GM23338 (cell line): ENCODE measurements at regions not wholly inside any gene's neighbourhood (a gene's known extent, or its start where the extent isn't known, plus 50 kb on each side); places are given as distances from the start of the nearest gene placed in this dataset.

Source experiments
- ATAC-seq: fragments of 200-7000 bp; cut with Tn5 transposase; 3 replicates; pipeline ENCODE4 v1.9.1; 2020
- DNase-seq: peaks from one replicate; pipeline ENCODE4 v3.0.0-alpha.2; 2015; ENCODE audit warnings: low spot score
- H2AFZ ChIP-seq: fragments of 200-600 bp; sonication (generic); 2 replicates; pipeline ENCODE4 v1.8.0; 2016; ENCODE audit warnings: antibody characterized with exemption, mild to moderate bottlenecking, moderate library complexity
- H3F3A ChIP-seq: fragments of 200-600 bp; sonication (generic); replicated peaks from 2 replicates; pipeline ENCODE4 v1.8.0; 2017; ENCODE audit warnings: antibody characterized with exemption, mixed run types, low read depth
- H3K27ac ChIP-seq: fragments of 200-600 bp; sonication (generic); 2 replicates; pipeline ENCODE4 v1.6.1; 2016; ENCODE audit warnings: low read depth
- H3K27me3 ChIP-seq: fragments of 200-600 bp; sonication (generic); 2 replicates; pipeline ENCODE4 v1.8.0; 2016; ENCODE audit warnings: mild to moderate bottlenecking, mixed run types, moderate library complexity; ENCODE audit not compliant: insufficient read depth
- H3K36me3 ChIP-seq: fragments of 200-600 bp; sonication (generic); 2 replicates; pipeline ENCODE4 v1.8.0; 2016; ENCODE audit warnings: mild to moderate bottlenecking; ENCODE audit not compliant: insufficient read depth
- H3K4me1 ChIP-seq: fragments of 200-600 bp; sonication (generic); 2 replicates; pipeline ENCODE4 v1.8.0; 2016; ENCODE audit warnings: mild to moderate bottlenecking, moderate library complexity; ENCODE audit not compliant: insufficient read depth
- H3K4me2 ChIP-seq: fragments of 200-600 bp; sonication (generic); 2 replicates; pipeline ENCODE4 v1.7.1; 2017; ENCODE audit warnings: mixed run types
- H3K4me3 ChIP-seq: fragments of 200-600 bp; sonication (generic); 2 replicates; pipeline ENCODE4 v1.6.1; 2016; ENCODE audit warnings: mixed run types
- H3K79me2 ChIP-seq: fragments of 200-600 bp; sonication (generic); replicated peaks from 2 replicates; pipeline ENCODE4 v1.8.0; 2017; ENCODE audit warnings: mild to moderate bottlenecking; ENCODE audit not compliant: insufficient read depth
- H3K9me2 ChIP-seq: fragments of 200-600 bp; sonication (generic); 2 replicates; pipeline ENCODE4 v1.8.0; 2017; ENCODE audit not compliant: insufficient read depth
- H4K20me1 ChIP-seq: fragments of 200-600 bp; sonication (generic); replicated peaks from 2 replicates; pipeline ENCODE4 v1.8.0; 2017; ENCODE audit warnings: mild to moderate bottlenecking; ENCODE audit not compliant: insufficient read depth
- H3K27ac Mint-ChIP-seq: 2 replicates; pipeline ENCODE4 v1.8.0; 2020; ENCODE audit warnings: inconsistent platforms, mild to moderate bottlenecking, moderate library complexity, mixed read lengths
- H3K27me3 Mint-ChIP-seq: 3 replicates; pipeline ENCODE4 v1.8.0; 2022; ENCODE audit warnings: low read depth, mild to moderate bottlenecking, moderate library complexity, mixed read lengths, inconsistent platforms; ENCODE audit not compliant: insufficient read depth, poor library complexity
- H3K36me3 Mint-ChIP-seq: 3 replicates; pipeline ENCODE4 v1.8.0; 2021; ENCODE audit warnings: low read depth, mild to moderate bottlenecking, inconsistent platforms, moderate library complexity, mixed read lengths
- H3K4me1 Mint-ChIP-seq: 3 replicates; pipeline ENCODE4 v1.8.0; 2020; ENCODE audit warnings: mild to moderate bottlenecking, inconsistent platforms, mixed read lengths
- H3K4me3 Mint-ChIP-seq: 3 replicates; pipeline ENCODE4 v1.8.0; 2021; ENCODE audit warnings: moderate library complexity, mild to moderate bottlenecking, inconsistent platforms, mixed read lengths
- H3K9me3 Mint-ChIP-seq: 3 replicates; pipeline ENCODE4 v1.8.0; 2020; ENCODE audit warnings: moderate library complexity, mild to moderate bottlenecking, inconsistent platforms, mixed read lengths
- EZH2phosphoT487 ChIP-seq: fragments of 200-600 bp; sonication (generic); IDR thresholded peaks from one replicate; pipeline ENCODE4 v1.8.1; 2018; ENCODE audit warnings: antibody characterized with exemption; ENCODE audit not compliant: unreplicated experiment
- ZNF114 ChIP-seq: fragments of 250-450 bp; sonication (Bioruptor Pico); IDR thresholded peaks from 2 replicates; pipeline ENCODE4 v1.5.0; 2020; ENCODE audit warnings: mild to moderate bottlenecking, moderate library complexity
- TF ChIP-seq, protein P1 (sequence below): fragments of 250-450 bp; sonication (Bioruptor Pico); IDR thresholded peaks from 2 replicates; pipeline ENCODE4 v1.5.0; 2020; ENCODE audit warnings: mild to moderate bottlenecking, moderate library complexity
- TF ChIP-seq, protein P2 (sequence below): IDR thresholded peaks from one replicate; pipeline ENCODE4 v1.6.1; 2018; ENCODE audit warnings: antibody characterized with exemption; ENCODE audit not compliant: unreplicated experiment

DNA sequence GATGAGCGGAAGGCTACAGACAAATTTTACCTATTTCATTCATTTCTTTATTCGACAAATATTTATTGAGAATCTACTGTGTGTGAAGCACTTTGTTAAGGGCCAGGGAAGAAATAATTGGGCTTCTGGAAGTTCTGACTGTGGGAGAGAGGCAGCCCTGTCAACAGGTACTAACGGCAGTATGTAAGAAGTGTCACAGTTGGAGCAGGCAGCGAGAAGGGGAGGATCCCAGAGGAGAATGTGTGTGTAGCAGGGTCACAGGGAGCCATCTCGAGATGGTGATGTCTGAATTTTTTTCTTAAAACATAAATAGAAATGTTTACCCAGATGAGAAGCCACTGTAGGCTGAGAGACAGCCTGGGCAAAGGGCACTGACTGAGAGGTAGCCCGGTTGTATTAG is 163.3 kb upstream of the SLC38A2 start:
- Histone ChIP-seq H3K4me1 (no peaks in the 10 kb centered on the region), H3K27ac (no peak overlapping the region), H2AFZ (no peak overlapping the region), H3K79me2 (no peaks in the 10 kb centered on the region), H4K20me1 (no peaks in the 10 kb centered on the region), H3K27me3 (no peaks in the 10 kb centered on the region), H3K36me3 (no peaks in the 10 kb centered on the region), H3K4me3 (no peak overlapping the region), H3K9me2 (no peaks in the 10 kb centered on the region), H3K4me2 (no peak overlapping the region), H3F3A (no peaks in the 10 kb centered on the region)
- Mint-ChIP-seq H3K27me3 (no peaks in the 10 kb centered on the region), H3K9me3 (peaks cover 25% of the 10 kb centered on the region), H3K36me3 (peaks cover 12% of the 10 kb centered on the region), H3K4me1 (peaks cover 10% of the 10 kb centered on the region), H3K4me3 (no peak overlapping the region), H3K27ac (no peak overlapping the region)
- DNase-seq = no peak
- ATAC-seq = no peak
- TF ChIP-seq ZNF114 (no peak), EZH2phosphoT487 (no peak)
- TF ChIP-seq, protein P1, sequence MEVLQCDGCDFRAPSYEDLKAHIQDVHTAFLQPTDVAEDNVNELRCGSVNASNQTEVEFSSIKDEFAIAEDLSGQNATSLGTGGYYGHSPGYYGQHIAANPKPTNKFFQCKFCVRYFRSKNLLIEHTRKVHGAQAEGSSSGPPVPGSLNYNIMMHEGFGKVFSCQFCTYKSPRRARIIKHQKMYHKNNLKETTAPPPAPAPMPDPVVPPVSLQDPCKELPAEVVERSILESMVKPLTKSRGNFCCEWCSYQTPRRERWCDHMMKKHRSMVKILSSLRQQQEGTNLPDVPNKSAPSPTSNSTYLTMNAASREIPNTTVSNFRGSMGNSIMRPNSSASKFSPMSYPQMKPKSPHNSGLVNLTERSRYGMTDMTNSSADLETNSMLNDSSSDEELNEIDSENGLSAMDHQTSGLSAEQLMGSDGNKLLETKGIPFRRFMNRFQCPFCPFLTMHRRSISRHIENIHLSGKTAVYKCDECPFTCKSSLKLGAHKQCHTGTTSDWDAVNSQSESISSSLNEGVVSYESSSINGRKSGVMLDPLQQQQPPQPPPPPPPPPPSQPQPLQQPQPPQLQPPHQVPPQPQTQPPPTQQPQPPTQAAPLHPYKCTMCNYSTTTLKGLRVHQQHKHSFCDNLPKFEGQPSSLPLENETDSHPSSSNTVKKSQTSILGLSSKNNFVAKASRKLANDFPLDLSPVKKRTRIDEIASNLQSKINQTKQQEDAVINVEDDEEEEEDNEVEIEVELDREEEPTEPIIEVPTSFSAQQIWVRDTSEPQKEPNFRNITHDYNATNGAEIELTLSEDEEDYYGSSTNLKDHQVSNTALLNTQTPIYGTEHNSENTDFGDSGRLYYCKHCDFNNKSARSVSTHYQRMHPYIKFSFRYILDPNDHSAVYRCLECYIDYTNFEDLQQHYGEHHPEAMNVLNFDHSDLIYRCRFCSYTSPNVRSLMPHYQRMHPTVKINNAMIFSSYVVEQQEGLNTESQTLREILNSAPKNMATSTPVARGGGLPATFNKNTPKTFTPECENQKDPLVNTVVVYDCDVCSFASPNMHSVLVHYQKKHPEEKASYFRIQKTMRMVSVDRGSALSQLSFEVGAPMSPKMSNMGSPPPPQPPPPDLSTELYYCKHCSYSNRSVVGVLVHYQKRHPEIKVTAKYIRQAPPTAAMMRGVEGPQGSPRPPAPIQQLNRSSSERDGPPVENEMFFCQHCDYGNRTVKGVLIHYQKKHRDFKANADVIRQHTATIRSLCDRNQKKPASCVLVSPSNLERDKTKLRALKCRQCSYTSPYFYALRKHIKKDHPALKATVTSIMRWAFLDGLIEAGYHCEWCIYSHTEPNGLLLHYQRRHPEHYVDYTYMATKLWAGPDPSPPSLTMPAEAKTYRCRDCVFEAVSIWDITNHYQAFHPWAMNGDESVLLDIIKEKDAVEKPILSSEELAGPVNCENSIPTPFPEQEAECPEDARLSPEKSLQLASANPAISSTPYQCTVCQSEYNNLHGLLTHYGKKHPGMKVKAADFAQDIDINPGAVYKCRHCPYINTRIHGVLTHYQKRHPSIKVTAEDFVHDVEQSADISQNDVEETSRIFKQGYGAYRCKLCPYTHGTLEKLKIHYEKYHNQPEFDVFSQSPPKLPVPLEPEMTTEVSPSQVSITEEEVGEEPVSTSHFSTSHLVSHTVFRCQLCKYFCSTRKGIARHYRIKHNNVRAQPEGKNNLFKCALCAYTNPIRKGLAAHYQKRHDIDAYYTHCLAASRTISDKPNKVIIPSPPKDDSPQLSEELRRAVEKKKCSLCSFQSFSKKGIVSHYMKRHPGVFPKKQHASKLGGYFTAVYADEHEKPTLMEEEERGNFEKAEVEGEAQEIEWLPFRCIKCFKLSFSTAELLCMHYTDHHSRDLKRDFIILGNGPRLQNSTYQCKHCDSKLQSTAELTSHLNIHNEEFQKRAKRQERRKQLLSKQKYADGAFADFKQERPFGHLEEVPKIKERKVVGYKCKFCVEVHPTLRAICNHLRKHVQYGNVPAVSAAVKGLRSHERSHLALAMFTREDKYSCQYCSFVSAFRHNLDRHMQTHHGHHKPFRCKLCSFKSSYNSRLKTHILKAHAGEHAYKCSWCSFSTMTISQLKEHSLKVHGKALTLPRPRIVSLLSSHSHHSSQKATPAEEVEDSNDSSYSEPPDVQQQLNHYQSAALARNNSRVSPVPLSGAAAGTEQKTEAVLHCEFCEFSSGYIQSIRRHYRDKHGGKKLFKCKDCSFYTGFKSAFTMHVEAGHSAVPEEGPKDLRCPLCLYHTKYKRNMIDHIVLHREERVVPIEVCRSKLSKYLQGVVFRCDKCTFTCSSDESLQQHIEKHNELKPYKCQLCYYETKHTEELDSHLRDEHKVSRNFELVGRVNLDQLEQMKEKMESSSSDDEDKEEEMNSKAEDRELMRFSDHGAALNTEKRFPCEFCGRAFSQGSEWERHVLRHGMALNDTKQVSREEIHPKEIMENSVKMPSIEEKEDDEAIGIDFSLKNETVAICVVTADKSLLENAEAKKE (CRISPR knock-in tag) = no peak
- TF ChIP-seq, protein P2, sequence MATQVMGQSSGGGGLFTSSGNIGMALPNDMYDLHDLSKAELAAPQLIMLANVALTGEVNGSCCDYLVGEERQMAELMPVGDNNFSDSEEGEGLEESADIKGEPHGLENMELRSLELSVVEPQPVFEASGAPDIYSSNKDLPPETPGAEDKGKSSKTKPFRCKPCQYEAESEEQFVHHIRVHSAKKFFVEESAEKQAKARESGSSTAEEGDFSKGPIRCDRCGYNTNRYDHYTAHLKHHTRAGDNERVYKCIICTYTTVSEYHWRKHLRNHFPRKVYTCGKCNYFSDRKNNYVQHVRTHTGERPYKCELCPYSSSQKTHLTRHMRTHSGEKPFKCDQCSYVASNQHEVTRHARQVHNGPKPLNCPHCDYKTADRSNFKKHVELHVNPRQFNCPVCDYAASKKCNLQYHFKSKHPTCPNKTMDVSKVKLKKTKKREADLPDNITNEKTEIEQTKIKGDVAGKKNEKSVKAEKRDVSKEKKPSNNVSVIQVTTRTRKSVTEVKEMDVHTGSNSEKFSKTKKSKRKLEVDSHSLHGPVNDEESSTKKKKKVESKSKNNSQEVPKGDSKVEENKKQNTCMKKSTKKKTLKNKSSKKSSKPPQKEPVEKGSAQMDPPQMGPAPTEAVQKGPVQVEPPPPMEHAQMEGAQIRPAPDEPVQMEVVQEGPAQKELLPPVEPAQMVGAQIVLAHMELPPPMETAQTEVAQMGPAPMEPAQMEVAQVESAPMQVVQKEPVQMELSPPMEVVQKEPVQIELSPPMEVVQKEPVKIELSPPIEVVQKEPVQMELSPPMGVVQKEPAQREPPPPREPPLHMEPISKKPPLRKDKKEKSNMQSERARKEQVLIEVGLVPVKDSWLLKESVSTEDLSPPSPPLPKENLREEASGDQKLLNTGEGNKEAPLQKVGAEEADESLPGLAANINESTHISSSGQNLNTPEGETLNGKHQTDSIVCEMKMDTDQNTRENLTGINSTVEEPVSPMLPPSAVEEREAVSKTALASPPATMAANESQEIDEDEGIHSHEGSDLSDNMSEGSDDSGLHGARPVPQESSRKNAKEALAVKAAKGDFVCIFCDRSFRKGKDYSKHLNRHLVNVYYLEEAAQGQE = no peak
